Epithelial cell of proximal tubule (primary cell): ENCODE measurements at regions not wholly inside any gene's neighbourhood (a gene's known extent, or its start where the extent isn't known, plus 50 kb on each side); places are given as distances from the start of the nearest gene placed in this dataset.

Experiments
- DNase-seq: peaks from one replicate; pipeline ENCODE4 v3.0.0-alpha.2; 2011; ENCODE audit warnings: low read depth
- H3K4me3 ChIP-seq: 2 replicates; pipeline ENCODE4 v1.5.1; 2011; ENCODE audit warnings: low read depth, mild to moderate bottlenecking, low read length
- CTCF ChIP-seq: conservative IDR thresholded peaks from 2 replicates; pipeline ENCODE4 v1.5.1; 2012; ENCODE audit warnings: low read depth, mild to moderate bottlenecking, low read length

GRCh38 chr16:85524630-85525419, 88.3 kb upstream of the GSE1 start:
- DNase-seq: no peak
- H3K4me3 ChIP-seq: no peak overlapping the region
- TF ChIP-seq CTCF: no peak

- no peak overlapping the region for H3K4me3 ChIP-seq
- no peak for DNase-seq
- no peak for TF ChIP-seq CTCF
Observed at GRCh38 chr16:85525420-85526184, 87.5 kb upstream of the GSE1 start.

GRCh38 chr16:85526185-85526974, 86.7 kb upstream of the GSE1 start:
- DNase-seq: no peak
- no peak overlapping the region for H3K4me3 ChIP-seq
- no peak for TF ChIP-seq CTCF

- DNase-seq: no peak
- TF ChIP-seq CTCF: no peak
- no peak overlapping the region for H3K4me3 ChIP-seq
Observed at GRCh38 chr16:85527042-85527766, 85.9 kb upstream of the GSE1 start.

GRCh38 chr16:85527767-85528297, 85.3 kb upstream of the GSE1 start:
- H3K4me3 ChIP-seq: no peak overlapping the region
- TF ChIP-seq CTCF: no peak
- DNase-seq: no peak
